ENCODE measurements at regions not wholly inside any gene's neighbourhood (a gene's known extent, or its start where the extent isn't known, plus 50 kb on each side); places are given as distances from the start of the nearest gene placed in this dataset.

DNA sequence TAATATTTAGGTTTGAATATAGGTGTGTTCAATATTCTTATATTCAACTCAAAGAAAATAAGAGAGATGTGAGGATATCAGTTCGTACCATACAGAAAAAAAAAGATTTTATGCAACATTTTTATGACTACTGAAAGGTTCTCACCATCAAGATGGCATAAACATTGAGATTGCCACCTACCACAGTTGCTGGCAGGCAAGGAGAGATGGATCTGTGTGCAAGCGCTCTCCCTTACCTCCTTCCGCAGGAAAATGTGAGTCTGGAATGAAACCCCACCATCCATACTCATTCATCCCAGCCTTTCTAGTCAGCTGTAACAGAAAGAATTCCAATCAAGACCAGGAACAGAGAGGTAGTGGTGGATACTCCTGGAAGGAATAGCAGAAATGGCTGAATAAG, 376.9 kb downstream of the PPP3CA start:
- no peak for DNase-seq

DNA sequence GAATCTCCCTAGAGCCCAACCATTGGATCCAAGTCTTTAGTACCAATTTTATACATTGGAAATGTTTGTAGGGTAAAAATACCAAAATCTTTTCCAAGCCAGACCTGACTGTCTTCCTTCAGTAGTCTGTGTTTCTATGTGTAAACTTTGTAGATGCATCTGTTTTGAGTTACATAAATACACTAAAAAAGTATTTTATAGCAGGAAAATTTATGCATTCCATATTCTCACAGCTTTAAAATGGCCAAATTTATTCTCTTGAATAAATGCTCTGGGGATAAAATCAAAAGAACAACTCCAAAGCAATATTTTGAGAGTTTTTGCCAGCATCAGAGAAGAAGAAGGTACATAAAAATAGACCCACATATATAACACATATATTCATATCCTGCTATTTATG, 377.4 kb downstream of the PPP3CA start:
- no peak for DNase-seq

DNA sequence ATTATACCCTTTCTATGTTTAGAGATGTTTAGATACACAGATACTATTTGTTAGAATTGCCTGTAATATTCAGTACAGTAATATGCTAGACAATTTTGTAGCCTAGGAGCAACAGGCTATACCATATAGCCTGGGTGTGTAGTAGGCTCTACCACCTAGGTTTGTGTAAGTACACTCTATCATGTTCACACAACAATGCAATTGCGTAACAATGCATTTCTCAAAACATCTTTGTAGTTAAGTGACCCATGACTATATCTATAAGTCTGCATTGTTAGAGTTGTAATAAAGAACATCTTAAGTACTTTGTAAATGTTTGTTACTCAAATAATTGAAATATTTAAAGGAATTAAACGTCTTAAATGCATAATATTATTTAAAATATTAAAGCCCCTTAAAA, 379.3 kb downstream of the PPP3CA start:
- no peak for DNase-seq

DNA sequence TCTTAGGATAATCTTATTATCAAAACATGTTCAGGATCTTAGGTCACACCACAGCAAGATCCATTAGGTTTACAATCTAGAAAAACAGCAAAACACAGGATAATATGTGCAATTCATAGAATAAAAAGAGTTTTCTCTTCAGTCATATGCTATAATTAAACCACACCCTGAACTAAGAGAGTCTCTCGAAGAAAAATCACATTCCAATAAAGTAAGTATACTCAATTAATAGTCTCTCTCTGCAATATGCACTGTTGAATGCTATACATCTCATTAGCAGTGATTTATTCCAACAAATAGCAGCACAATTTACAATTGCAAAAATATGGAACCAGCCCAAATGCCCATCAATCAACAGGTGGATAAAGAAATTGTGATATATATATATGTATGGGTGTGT, 383.7 kb downstream of the PPP3CA start:
- DNase-seq = no peak

DNA sequence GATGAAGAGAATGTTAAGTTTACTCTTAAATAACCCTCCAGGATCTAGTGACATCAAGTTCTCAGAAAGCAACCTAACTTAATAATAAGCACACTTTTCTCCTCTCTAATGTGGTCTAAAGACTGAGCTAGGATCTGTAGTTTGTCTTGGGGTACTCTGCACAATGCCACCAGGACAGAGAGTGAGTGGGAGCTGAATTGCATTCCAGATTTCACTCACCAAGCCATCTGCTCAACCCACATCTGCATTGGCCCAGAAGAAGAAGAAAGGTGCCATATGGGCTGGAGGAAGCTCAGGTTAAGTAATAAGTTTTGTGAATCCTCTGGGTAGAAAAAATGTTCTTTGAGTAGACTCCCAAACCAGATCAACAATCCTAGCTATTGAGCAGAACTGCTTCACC, 384.6 kb downstream of the PPP3CA start:
- no peak for DNase-seq

DNA sequence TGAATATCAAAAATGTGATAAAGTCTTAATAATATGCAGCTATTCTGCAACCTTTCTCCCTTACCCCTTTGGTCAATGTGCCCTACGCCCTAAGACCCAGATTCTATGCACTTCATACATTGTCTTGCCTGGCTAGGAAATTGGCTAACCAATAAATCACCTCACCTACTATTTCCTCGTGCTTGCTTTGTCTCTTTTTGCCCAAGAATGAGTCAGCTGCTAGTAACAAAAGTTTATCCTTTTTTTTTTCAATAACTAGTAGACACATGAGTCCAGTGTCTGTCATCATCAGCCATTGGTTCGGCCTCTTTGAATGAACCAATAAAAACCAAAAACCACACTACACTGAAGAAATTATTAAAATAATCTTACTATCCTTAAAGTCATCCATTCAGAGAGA, 387.1 kb downstream of the PPP3CA start:
- DNase-seq = no peak

DNA sequence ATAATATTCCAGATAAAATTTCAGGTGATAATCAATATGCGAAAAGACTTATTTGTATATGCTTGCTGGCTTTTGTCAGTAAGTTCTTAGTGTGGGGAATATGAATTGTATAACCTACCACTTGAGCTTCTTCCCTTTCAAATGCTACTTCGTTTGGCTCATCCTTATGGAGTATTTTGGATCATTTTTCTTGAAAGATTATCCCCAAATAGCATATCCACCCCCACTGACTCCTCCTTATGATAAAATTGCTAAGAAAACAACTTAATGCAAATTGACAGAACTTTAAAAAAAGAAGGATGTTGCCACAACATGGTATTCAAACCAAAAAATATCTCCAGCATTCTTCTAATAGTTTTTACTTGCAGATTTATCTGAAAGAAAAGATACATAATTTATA, 393.3 kb downstream of the PPP3CA start:
- DNase-seq = no peak

DNA sequence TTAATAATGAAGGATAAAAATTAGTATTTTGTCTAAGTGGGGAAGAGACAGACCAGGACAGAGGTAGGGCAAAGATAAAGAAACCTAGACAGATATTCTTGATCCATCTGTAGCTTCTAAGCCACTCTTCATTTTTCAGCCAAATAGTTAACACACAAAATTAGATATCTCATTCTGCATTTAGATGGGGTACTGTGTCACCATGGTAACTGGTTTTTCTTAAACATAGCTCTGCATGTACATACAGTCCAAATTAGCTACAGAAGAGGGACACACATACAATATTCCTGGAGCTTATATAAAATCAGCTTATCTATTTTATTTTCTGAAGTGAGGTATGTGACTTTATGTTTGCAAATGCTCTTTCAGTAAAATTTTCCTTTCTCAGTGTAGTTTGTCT, 393.7 kb downstream of the PPP3CA start:
- DNase-seq = no peak

DNA sequence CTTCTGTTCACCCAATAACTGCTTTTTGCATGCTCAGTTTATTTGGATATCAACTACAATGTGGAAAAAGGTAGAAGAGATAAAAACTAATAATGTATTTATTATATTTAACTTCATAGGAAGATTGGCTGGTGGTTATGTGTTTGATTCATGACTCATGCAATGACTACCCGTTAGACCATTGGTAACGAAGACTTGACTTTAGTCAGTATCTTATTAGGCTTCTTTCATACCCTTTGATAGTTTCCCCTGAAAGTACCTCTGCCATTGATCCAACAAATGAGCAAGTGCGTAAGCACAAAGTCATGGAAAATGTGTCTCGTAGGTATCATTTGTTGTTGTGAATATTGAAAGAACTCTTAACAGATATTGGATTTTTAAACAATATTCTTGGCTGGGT, 394.7 kb downstream of the PPP3CA start:
- DNase-seq = no peak

DNA sequence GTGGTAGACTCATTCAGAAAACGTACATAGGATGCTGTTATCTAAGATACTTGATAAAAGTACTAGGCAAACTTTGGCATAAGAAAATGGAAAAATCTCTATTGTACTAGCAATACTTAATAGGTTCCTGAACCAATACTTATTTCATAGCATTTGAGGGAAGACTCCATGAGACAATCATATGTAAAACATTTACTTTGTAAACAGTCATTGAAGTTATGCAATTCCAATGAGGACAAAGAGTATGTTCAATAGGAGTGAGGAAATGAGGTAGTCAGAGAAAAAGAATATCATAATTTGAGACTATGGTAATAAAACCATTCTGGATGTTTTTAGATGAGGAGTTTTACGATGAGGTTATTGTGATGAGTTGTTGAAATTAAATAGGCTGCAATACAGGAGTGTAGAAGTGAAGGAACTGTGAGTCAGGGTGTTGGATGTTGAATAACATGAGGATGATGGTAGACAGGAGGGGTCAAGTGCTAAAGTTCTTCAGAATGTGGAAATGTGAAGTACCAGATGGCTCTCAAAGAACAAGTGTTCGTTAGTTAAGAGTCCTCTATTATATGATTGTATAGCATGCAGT, 397.9 kb downstream of the PPP3CA start:
- no peak for DNase-seq

DNA sequence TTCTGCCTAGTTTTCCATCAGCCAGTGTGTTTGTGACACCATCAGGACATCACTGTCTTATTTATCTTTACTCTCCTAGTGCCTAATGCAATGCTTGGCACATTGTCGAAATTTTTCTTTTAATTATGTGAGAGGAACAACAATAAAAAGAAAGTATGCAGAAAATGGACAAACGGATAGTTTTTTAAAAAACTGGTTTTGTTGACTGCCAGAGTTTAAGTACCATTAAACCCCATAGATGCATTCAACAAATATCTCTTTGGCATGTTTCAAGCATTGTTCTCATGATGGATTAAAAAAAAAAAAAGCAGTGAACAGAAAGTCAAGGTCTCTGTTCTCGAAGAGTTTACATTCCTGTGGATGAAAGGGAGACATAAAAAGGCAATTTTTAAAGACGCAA, 398.4 kb downstream of the PPP3CA start:
- no peak for DNase-seq

DNA sequence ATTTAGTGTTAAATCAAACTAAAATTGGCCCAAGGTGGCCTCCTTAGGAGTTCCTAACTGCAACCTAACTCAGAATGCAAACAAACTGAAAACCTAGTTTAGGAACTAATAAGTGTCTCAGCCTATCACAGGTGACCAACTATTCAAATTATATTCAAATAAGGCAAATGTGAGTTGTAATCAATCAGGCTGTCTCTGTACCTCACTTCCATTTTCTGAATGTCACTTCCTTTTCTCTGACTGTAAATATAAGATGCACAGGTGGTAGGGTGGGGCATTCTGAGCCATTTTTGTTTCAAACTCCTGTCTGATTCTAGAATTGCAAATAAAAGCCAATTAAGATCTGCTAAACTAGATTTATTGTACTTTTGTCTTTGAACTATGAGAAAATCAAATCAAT, 401.5 kb downstream of the PPP3CA start:
- DNase-seq = no peak

DNA sequence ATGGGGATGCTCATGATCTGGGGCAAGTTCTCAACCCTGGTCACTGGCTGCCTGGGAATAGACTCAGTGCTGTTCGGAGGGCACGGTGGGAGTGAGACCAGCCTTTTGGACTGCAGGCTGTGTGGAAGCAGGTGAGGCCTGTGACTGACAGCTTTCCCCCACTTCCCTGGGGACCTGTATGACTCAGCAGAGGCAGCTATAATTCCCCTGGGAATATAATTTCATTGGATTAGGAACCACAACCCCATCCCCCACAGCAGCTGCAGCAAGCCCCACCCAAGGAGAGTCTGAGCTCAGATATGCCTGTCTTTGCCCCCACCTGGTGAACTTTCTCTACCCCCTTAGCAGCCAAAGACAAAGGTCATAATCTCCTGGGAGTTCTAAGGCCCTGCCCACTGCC, 408.6 kb downstream of the PPP3CA start:
- no peak for DNase-seq

DNA sequence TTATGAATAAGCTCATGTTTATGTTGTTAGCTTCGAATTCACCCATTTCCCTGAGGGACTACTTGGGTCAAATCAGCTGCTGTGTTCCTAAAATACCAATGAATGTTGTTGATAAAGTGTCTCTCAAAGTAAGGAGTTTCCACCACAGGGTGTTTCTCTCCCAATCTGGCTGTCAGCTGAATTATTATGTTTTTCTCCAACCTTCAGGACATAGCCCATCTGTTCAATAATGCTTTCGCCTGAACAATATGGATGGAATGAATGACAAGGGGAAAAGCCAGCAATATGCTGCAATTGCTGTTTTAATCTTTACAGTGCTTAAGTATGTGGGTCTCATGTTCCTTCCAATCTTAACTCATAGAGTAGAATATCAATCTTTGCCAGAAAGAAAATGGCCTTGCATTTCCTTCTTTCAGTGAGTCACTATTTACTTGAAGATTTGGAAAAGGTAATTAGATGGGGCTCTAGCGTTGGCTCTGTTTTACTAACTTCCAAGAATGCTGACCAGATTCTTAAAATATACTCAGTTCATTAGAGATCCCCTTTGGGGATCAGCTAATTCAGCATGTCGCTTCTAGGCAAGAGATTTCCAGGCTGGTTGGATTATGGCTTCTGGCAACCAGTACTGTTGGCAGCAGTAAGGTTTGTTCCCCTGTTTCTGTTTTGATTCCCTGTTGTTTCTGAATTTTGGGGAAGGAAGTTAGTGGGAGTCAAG, 410.5 kb downstream of the PPP3CA start:
- peak; percentile 16 for DNase-seq

DNA sequence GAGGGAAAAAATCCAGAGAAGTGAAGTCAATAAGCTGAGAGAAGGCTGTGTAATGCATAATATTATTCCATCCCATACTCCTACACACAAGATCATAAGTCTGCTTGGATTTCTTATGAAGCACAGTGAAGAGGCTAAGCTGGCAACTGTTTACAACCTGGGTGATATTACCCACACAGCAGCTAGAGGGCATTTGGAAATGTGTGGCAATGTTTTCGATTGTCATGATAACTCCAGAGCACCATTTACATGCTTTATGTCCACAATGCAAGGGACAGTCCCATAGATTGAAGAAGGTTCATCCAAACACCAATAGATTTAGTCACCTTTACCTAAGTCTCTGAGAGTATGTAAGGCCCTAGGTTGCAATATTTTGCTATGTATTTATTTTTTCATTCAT, 412.2 kb downstream of the PPP3CA start:
- no peak for DNase-seq

DNA sequence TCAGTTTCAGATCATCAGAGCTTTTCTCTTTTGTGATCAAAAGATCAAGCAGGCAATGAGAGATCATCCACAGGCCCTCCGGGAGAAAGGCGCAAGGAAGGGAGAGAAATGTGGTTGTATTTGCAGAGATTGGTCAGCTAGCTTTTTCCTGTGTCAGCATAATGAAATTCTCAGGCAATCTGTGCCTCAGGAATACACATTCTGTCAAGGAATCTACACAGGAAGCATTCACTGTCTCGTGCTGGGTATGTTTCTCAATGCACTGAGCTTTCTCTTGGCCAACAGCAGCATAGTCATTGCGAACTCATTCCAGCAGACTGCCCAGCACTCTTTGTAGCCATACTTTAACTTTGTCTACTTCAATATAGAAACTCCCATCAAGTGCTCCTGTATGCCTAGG, 413.7 kb downstream of the PPP3CA start:
- DNase-seq = no peak

DNA sequence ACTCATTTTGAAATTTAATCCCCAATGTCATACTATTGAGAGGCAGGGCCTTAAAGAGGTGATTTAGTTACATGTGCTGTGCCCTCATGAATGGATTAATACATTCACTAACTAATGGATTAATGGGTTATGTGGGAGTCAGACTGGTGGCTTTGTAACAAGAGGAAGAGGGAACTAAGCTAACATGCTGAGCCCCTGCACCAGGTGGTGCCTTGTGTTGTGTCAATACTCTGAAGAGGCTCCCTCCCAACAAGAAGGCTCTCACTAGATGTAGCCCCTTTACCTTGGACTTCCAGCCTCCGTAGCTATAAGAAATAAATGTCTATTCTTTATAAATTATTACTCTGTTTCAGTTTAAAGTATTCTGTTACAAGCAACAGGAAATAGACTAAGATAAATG, 411.9 kb upstream of the EMCN start:
- no peak for DNase-seq

DNA sequence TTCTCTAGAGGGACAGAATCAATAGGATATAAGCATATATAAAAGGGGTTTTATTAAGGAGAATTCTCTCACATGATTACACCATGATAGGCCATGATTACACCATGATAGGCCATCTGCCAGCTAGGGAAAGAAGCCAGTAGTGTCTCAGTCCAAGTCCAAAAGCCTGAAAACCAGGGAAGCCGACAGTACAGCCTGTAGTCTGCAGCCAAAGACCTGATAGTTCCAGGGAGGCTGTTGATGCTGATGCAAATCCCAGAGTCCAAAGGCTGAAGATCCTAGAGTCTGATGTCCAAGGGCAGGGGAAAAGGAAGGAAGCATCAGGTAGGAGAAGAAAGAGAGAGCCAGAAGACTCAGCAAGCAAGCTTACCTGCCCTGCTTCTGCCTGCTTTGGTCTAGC, 411.3 kb upstream of the EMCN start:
- no peak for DNase-seq

DNA sequence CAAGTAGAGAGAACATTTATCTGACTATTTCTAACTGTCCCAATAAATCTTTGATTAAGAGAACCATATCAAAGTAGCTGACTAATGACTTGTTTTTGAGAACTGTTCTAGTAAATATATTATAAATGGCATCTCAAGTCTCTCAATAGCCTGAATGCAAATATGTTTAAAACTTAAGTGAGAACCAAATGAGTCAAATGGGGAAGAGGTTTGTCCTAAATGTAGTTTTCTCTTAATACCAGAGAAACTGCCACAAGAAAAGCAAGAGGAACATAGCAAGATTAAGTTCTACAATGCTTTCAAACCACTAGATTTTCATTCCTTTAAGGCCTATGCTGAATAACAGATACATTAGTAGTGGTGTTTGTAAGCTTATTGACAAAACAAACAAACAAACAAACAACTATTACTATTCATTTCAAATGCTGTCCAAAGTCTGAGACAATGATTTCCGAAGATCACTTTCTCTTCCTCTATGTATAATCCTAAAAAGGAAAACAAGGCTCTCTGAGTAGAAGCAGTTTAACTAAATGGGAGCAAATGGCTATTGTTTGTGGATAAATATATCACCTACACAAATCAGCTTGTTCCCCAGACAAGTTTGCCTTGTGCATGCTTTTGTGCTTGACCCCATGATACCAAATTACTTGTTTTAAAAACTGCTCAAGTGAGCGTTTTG, 408.4 kb upstream of the EMCN start:
- no peak for DNase-seq

DNA sequence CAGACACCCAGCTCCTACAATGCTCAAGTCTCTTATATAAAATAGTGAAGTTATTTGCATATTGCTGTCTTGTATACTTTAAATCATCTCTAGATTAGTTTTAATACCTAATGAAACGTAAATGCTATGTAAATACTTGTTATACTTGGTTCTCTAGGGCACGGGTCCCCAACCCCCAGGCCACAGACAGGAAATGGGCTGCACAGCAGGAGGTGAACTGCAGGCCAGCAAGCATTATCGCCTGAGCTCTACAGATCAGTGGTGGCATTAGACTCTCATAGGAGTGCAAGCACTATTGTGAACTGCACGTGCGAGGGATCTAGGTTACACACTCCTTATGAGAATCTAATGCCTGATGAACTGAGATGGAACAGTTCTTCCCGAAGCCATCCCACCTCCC, 395.9 kb upstream of the EMCN start:
- DNase-seq = no peak

DNA sequence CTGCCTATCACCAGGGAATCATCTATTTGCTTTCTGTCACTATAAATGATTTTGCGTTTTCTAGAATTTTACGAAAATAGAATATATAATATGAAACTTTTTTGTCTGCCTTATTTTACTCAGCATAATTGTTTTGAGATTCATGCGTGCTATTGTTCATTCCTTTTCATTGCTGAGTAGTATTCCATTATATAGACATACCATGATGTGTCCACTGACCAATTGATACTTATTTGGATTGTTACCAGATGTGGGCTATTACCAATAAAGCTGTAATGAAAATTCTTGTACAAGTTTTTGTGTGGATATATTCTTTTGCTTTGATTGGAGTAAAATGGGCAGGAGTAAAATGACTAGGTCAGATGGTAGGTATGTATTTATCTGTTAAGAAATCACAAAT, 390.7 kb upstream of the EMCN start:
- no peak for DNase-seq

DNA sequence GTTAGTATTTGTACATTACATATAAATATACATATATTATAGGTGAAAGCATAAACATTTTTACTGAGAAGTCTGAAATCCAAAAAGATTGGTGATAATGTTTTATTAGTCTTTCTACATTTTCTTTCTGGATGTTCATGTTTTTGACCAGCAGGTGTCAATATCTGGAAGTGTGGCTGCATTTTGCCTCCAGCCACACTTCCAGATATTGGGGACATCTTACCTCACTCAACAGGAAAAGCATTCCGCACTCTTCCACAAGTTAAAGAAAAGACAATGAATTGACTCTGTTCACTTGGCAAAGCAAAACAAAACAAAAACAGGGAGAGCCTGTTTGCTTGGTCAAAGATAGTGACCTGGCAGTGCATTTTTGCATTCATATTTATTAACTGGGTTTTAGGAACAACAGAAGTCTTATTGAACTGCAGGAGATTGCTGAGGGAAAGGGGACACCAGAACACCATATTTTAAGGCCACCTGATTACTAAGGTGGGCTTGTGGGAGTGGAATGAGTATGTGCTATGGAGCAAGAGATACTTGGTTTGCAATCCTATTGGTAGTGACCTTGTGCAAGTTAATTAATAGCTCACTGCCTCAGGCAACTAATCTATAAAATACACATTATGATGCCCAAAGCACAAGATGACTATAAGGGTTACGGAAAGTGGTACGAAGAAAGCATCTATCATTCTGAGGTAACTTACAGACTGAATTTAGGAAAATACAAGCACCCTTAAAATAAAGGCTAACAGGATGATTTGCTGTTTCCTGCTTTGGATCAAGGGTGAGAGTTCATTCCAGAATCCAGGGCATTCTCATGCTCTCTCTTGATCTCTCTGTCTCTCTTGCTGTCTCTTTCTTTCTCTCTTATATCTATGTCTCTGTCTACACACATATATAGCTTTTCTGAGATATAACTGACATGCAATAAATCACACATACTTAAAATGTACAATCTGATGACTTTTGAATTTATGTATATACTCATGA, 389.9 kb upstream of the EMCN start:
- no peak for DNase-seq

Measured in muscle of arm (tissue), 1 donor.